Heart left ventricle (tissue), 13 donors: ENCODE measurements at regions not wholly inside any gene's neighbourhood (a gene's known extent, or its start where the extent isn't known, plus 50 kb on each side); places are given as distances from the start of the nearest gene placed in this dataset.

Experiments used
- CTCF ChIP-seq, 12 donors: fragments of 200-600 bp; sonication (generic) in 4 of 12; IDR thresholded peaks; one replicate each; pipeline versions ENCODE4 v1.5.0 to v1.8.0; 2018 to 2022; ENCODE audit warnings: antibody characterized with exemption in 12 of 12, mild to moderate bottlenecking in 5 of 12
- POLR2A ChIP-seq, 2 donors: fragments of 450-650 bp; IDR thresholded peaks; one replicate each; pipeline ENCODE4 v1.6.1; 2017; ENCODE audit warnings: antibody characterized with exemption in 2 of 2, mild to moderate bottlenecking in 2 of 2, moderate library complexity in 2 of 2
- donor health status: ischemic (EF 13 %, LVEDD 7.1; RV severe dilation, severe dysfunction).
- donor health status: DM: no; HTN: yes; CAD: no.
- donor health status: DM: no; HTN: no; CAD: no.
- donor health status: ischemic (EF 25% LVEDD 6.9; RV normal size, moderate dysfunction).
- donor health status: ischemic (EF 25% LVEDD 5.7; RV mildly dilated, moderate dysfunction).
- donor health status: ischemic (EF 35%, LVEDD 5.7; RV mildly dilated, moderate dysfunction).
- donor health status: nonischemic (EF 11% LVEDD 7.7; RV severe dilation, severe dysfunction).
- donor health status: DM: yes; HTN: yes; CAD: no.
- donor health status: PGD.
- donor health status: ischemic (EF 29% LVEDD 5.4; RV normal size, mild dysfunction).
- donor health status: nonischemic (EF 23%, LVEDD 6.1; RV moderate dilation, normal function).

- TF ChIP-seq CTCF (IDR thresholded peaks at IDR 0.05) = no peak
- TF ChIP-seq POLR2A (IDR thresholded peaks at IDR 0.05) = no peak
These were observed 319.7 kb downstream of the SNX13 start for GRCh38 chr7:17620566-17620965.
